Skeletal muscle tissue (tissue), 3 donors: ENCODE measurements at regions not wholly inside any gene's neighbourhood (a gene's known extent, or its start where the extent isn't known, plus 50 kb on each side); places are given as distances from the start of the nearest gene placed in this dataset.
"Not testable (repeated sequence)": the region's sequence is repeated elsewhere in the genome, so short reads cannot be mapped to it uniquely, and the experiment has no call there.

ENCODE experiments used
- H3K27ac ChIP-seq: one replicate; pipeline ENCODE4 v1.7.0; 2013; ENCODE audit warnings: mild to moderate bottlenecking, low read depth, low read length, inconsistent platforms
- H3K27me3 ChIP-seq, 3 donors: one replicate each; pipeline ENCODE4 v1.7.0; 2013; ENCODE audit warnings: low read length in 3 of 3; ENCODE audit not compliant: control insufficient read depth in 3 of 3, insufficient read depth in 3 of 3
- H3K36me3 ChIP-seq, 3 donors: one replicate each; pipeline ENCODE4 v1.7.0; 2013; ENCODE audit warnings: low read length in 3 of 3; ENCODE audit not compliant: control insufficient read depth in 3 of 3, insufficient read depth in 3 of 3
- H3K4me1 ChIP-seq, 3 donors: one replicate each; pipeline ENCODE4 v1.7.0; 2013; ENCODE audit warnings: low read length in 3 of 3, mild to moderate bottlenecking in 3 of 3; ENCODE audit not compliant: control insufficient read depth in 3 of 3, insufficient read depth in 3 of 3
- H3K4me3 ChIP-seq, 3 donors: one replicate each; pipeline ENCODE4 v1.7.0; 2013; ENCODE audit warnings: low read length in 3 of 3
- H3K9ac ChIP-seq, 3 donors: one replicate each; pipeline ENCODE4 v1.7.0; 2013; ENCODE audit warnings: low read length in 3 of 3, mild to moderate bottlenecking in 3 of 3, moderate library complexity in 2 of 3, low read depth in 1 of 3
- H3K9me3 ChIP-seq, 3 donors: one replicate each; pipeline ENCODE4 v1.7.0; 2013; ENCODE audit warnings: low read length in 3 of 3; ENCODE audit not compliant: control insufficient read depth in 3 of 3
- donor health status: Osteomylitis.

- Histone ChIP-seq H3K4me3 (no peak overlapping the region), H3K27me3 (no peaks in the 10 kb centered on the region), H3K4me1 (no peaks in the 10 kb centered on the region), H3K9me3 (no peaks in the 10 kb centered on the region), H3K36me3 (no peaks in the 10 kb centered on the region), H3K9ac (no peak overlapping the region), H3K27ac (no peak overlapping the region)
Measured at GRCh38 chr7:13017333-13017857, 330.0 kb downstream of the ARL4A start.

- Histone ChIP-seq H3K4me1 (no peaks in the 10 kb centered on the region), H3K27me3 (no peaks in the 10 kb centered on the region), H3K4me3 (no peak overlapping the region), H3K9me3 (no peaks in the 10 kb centered on the region), H3K36me3 (no peaks in the 10 kb centered on the region), H3K27ac (no peak overlapping the region), H3K9ac (no peak overlapping the region)
Measured at GRCh38 chr7:13017881-13018280, 330.4 kb downstream of the ARL4A start.

DNA sequence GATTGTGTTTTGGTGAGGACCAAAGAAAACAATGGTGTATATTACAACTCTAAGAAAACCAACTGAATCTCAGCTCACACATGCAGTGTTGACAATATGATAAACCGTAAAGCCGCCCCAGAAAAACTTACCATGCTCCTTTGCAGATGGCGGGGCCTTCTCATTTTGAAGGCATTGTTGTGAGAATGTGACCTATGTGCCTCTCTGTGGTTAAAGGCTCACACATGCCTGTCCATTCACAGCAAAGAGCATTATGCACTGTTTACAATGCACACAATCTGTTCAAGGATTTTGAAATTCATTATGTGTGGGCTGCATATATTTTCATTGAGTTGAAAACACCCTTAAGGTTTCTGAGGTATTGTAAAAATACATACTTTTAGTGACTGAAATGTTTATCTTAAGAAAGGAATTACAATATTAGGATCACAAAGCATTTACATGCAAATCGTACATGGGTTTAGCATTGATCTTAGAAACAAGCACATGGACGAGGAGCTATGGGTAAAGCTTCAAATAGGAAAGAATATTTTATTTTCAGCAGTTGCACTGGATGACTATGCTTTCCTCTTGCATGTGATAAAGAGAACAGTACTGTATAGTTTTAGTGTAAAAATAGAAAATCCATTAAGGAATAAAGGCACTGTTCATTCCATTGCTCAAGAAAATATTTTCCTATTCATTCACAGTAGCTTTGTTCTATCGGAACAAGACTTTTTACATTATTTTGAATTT is 334.3 kb downstream of the ARL4A start:
- Histone ChIP-seq H3K36me3 (no peaks in the 10 kb centered on the region), H3K27me3 (no peaks in the 10 kb centered on the region)

DNA sequence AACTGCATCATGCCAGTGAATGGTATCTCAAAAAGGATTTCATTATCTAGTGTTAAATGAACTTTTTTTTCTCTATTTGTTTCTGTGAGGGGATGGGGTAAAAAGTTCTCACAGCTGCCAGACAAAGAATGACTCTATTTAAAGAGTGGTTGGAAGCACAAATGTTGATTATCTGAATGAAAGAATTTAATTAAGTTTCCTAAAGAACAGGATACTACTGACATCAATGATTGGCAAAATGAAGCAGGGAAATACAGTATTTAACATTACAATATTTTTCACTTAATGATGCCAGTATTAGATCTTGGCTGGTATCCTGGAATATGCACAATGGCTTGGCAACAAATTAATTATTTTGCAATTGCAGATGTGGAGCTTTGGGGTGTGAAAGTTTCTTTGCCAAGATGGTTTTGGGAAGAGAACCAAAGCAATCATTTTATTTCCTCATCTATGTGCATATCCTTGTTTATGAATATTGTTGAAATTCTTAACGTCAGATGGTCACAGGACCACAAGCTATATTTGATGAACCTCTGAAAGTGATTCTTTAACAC is 336.8 kb downstream of the ARL4A start:
- no peaks in the 10 kb centered on the region for H3K4me1 ChIP-seq
- no peaks in the 10 kb centered on the region for H3K27me3 ChIP-seq
- H3K9me3 ChIP-seq = no peaks in the 10 kb centered on the region
- H3K36me3 ChIP-seq = no peaks in the 10 kb centered on the region
- H3K4me3 ChIP-seq = no peak overlapping the region
- H3K27ac ChIP-seq = no peak overlapping the region
- no peak overlapping the region for H3K9ac ChIP-seq

More for the DNA sequence above, 334.3 kb downstream of the ARL4A start:
- no peak overlapping the region for H3K9ac ChIP-seq
- H3K4me1 ChIP-seq = no peaks in the 10 kb centered on the region
- H3K9me3 ChIP-seq = no peaks in the 10 kb centered on the region
- H3K27ac ChIP-seq = no peak overlapping the region
- H3K4me3 ChIP-seq = no peak overlapping the region

DNA sequence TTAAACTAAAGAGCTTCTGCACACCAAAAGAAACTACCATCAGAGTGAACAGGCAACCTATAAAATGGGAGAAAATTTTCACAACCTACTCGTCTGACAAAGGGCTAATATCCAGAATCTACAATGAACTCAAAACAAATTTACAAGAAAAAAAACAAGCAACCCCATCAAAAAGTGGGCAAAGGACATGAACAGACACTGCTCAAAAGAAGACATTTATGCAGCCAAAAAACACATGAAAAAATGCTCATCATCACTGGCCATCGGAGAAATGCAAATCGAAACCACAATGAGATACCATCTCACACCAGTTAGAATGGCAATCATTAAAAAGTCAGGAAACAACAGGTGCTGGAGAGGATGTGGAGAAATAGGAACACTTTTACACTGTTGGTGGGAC is 337.6 kb downstream of the ARL4A start:
- not testable (repeated sequence) for H3K27ac ChIP-seq, H3K4me1 ChIP-seq, H3K36me3 ChIP-seq, H3K9ac ChIP-seq, H3K27me3 ChIP-seq, H3K4me3 ChIP-seq, H3K9me3 ChIP-seq

- no peak overlapping the region for H3K4me3 ChIP-seq
- no peak overlapping the region for H3K27ac ChIP-seq
- H3K27me3 ChIP-seq = no peaks in the 10 kb centered on the region
- no peaks in the 10 kb centered on the region for H3K36me3 ChIP-seq
- no peaks in the 10 kb centered on the region for H3K9me3 ChIP-seq
- no peaks in the 10 kb centered on the region for H3K4me1 ChIP-seq
- no peak overlapping the region for H3K9ac ChIP-seq
Measured at GRCh38 chr7:13027321-13027720, 339.9 kb downstream of the ARL4A start.

DNA sequence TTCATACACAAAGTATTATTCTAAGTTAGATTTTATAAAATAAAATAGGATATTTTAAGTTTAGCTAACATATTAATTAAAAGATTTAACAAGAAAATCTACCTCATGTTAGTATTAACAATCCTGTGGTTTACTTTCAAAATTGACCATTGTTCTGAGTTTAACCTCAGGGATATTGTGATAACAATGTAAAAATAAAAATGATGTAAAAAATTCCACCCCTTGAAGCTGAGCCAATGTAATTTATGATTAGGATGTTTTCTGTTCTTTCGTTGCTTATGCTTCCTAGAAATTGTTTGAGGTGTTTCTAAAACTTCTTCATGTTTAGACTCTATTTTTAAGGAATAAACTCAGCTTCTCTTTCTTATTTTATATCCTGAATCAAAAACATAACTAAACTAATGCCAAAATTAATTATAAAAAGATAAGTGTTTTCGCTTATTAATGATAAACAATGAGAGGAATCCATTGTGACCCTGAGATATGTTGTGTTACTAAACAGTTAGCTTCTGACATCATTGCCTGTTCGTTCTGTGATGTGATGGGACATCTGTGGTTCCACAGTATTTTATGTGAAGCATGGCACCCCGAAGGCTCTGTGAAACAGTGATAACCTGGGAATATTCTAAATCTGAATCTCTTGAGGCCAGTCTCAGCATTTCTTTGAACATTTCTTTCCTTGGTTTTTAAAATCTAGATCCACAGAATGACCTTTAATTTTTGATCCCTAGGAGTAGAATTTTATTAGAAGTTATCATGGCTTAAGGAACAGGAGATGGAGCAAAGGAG is 340.8 kb downstream of the ARL4A start:
- Histone ChIP-seq H3K9ac (no peak overlapping the region), H3K4me1 (no peaks in the 10 kb centered on the region), H3K27me3 (no peaks in the 10 kb centered on the region), H3K9me3 (no peaks in the 10 kb centered on the region), H3K4me3 (no peak overlapping the region), H3K27ac (no peak overlapping the region), H3K36me3 (no peaks in the 10 kb centered on the region)

DNA sequence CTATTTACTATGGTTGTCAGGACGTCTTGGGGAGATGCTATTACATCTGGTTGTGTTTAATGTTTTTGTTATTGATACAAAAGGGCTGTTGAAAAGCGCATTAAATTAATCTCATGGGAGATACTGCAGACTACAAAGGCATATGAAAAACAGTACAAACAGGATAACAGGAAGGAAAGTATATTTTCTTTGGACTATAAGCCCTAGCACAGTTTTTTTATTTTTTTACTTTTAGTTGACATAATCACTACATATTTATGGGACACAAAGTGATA is 341.3 kb downstream of the ARL4A start:
- Histone ChIP-seq H3K4me3 (no peak overlapping the region), H3K27me3 (no peaks in the 10 kb centered on the region), H3K4me1 (no peaks in the 10 kb centered on the region), H3K27ac (no peak overlapping the region), H3K9me3 (no peaks in the 10 kb centered on the region), H3K9ac (no peak overlapping the region), H3K36me3 (no peaks in the 10 kb centered on the region)

DNA sequence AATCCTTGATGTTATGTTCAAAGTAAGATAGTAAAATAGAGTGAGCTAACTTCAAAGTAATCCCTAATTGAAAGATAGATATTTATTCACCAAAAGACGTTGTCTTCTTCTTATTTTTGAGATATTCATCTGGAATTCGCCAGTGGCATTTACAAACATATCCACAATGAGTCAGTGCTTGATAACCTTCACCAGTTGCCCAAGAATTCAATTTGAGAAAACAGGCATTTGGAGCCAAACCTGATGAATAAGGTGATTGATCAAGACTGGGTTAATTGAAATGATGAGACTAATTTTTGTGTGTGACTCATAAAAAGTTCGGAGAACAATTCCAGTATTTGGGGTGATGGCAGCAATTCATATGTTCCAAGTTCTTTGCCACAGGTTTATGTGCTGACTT is 344.0 kb downstream of the ARL4A start:
- H3K36me3 ChIP-seq = no peaks in the 10 kb centered on the region
- no peaks in the 10 kb centered on the region for H3K4me1 ChIP-seq
- H3K9me3 ChIP-seq = no peaks in the 10 kb centered on the region
- H3K4me3 ChIP-seq = no peak overlapping the region
- H3K9ac ChIP-seq = no peak overlapping the region
- H3K27ac ChIP-seq = no peak overlapping the region
- no peaks in the 10 kb centered on the region for H3K27me3 ChIP-seq

- Histone ChIP-seq H3K27ac (no peak overlapping the region), H3K27me3 (no peaks in the 10 kb centered on the region), H3K36me3 (no peaks in the 10 kb centered on the region), H3K4me3 (no peak overlapping the region), H3K4me1 (no peaks in the 10 kb centered on the region), H3K9me3 (no peaks in the 10 kb centered on the region), H3K9ac (no peak overlapping the region)
Measured at GRCh38 chr7:13032084-13032483, 344.7 kb downstream of the ARL4A start.
